Raji (cell line): ENCODE measurements at regions not wholly inside any gene's neighbourhood (a gene's known extent, or its start where the extent isn't known, plus 50 kb on each side); places are given as distances from the start of the nearest gene placed in this dataset.

Experiments
- POLR2A ChIP-seq: IDR thresholded peaks from 2 replicates; pipeline ENCODE4 v1.6.1; 2011; ENCODE audit warnings: low read depth, low read length, control low read depth; ENCODE audit not compliant: insufficient read depth

DNA sequence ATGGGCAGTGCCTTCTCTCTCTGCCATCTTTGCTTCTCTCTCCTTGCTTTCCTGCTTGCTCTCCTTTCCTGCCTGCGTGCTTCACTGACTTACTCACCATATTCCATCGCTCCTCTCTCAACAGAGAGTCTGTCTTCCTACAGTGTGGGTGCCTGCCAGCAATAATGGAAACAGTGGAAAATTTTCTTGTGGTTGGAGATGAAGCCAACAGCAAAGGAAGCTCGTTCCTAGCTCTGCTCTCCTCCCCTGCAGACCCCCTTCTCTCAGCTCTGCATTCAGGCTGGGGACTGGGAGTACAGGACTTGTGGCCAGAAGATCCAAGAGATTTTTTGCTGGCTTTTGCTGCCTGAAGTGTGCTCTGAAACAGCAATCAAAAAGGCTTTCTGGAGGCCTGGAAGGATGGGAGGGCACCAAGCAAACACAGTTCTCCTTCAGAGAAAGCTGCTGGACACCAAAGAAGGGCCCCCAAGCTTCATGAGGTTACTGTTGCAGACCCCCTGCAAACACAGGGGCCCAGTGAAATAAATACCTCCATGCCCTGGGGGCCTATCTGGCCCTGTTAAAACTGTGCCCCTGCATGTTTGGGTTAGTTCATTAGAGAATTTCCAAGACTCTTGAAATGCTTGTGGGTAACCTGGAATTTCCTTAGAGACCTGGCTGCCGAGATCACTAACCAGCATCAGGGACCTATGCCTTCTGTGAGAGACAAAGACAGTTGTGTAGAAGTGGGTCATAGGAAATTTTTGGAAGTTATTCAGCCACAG is 149.9 kb upstream of the RASGRP1 start:
- TF ChIP-seq POLR2A: no peak

DNA sequence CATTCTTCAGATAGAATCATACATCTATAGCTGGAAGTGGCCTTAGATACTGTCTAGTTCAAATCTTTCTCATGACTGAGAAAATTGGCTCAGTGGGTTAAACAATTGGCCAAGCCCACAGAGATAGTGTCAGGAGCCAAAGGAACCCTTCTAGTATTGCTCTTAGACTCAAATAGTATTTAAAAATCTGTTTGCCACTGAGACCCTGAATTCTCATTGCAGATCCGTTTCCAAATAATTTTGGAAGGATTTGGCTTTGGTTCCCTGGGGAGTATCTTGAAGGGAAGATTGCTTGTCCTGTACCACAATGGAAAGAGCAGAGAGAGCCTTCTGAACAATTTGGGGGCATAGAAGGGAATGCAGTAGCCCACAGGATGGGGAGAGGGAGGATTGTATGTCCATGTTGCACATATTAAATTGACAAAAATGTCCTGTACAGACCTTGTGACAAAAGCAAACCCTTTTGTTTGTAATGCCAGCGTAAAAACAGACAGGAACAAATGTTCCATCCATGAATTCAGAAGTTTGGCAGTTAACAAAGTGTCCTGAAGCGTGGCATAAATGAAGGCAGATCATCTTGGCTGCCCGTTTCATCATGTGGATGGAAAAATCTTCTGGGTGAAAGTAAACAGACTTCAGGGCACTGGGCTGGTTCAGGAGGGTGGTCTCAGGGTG is 156.4 kb upstream of the RASGRP1 start:
- no peak for TF ChIP-seq POLR2A

DNA sequence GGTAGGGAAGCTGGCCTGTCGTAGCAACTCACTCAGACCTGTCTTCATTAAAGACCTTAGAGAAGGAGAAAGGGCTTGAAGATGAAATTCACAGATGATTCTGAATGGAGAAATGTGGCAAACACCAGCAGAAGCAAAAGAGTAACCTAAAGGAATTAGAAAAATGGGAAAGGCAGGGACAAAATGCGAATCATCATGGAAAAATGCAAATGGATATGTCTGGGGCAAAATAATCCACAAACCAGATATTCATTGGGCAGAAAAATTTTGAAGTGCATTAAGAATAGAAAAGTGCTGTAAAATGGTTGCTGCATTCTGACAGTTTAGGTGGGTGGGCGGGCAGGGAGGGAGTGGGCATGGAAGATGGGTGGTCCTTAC is 156.9 kb upstream of the RASGRP1 start:
- no peak for TF ChIP-seq POLR2A

DNA sequence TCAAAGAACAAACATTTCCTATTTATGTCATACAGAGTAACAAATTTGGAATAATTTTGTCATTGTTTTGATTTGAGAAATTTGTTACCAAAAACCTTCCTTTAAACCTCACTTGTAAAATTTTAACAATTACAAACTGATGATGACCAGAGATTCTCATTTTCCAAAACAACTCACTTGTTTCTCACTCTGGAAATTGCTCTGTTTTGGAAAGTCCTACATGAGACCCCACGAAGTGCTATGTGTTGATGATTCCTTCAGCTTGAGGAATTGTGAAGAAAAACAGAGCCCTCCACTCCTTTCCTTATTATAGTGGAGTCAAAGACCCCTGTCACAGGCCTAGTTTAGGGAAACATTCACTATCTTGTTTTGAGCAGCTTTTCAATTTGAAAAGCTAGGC is 157.6 kb upstream of the RASGRP1 start:
- no peak for TF ChIP-seq POLR2A

DNA sequence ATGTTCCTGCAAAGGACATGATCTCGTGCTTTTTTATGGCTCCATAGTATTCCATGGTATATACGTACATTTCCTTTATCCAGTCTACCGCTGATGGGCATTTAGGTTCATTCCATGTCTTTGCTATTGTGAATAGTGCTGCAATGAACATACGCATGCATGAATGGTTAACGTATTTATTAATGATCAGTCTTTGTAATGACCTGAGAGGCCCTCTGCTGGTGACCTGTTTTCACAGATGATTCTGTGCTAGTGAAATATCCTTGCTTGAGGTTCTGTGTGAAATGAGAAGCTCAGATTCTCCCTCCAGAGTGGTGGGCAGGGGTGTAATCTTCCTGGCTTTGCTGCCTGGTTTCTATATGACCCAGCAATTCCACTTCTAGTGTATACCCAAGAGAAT is 160.2 kb upstream of the RASGRP1 start:
- TF ChIP-seq POLR2A: no peak

DNA sequence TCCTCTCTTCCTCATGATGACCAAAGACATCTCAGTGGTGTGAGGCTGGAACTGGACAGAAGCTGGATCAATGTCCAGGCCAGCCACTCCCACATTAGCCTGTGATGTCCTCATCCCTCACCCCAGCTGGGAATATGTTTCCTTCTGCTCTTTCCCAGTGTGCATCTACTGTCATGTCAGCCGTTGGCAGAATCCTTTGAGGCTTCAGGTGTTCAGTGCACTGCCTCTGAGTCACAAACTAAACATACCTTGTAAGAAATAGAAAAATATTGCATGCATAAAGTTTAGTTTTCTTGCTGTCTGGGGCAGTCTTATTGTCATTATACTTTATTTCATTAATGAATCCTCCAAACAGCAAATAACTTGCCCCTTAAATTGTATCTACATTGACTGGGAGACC is 161.6 kb upstream of the RASGRP1 start:
- no peak for TF ChIP-seq POLR2A

DNA sequence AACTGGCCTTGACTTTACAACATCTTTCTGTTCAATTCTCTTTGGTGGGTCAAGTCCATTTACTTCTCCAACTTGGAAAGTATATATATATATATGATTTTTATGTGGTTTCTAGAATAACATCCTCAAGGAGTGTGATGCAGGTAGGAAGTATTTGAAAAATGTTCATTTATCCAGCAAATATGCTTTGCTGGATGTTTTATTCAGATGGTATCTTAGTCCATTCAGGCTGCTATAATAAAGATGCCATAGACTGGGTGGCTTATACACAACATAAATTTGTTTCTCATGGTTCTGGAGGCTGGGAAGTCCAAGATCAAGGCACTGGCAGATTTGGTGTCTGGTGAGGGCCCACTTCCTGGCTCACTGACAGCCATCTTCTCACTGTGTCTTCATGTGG is 168.7 kb upstream of the RASGRP1 start:
- TF ChIP-seq POLR2A: no peak

DNA sequence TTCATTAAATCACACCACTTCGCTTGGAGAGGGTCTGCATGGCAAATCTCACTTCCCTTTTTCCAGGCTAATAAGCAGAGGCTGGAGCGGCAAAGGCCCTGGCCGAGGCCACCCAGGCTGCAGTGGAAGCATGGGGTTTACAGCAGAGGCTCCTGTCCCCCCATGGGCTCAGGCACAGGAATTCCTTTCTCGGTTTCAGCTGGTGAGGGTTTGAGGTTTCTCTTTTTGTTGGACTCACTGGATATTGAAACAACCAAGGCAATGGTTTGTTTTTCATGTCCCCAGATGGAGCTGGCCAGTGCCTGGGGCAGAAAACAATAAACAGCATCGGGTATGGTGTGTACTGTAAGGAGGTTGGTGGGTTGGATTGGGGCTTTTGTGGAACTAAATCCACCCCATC is 175.6 kb upstream of the RASGRP1 start:
- no peak for TF ChIP-seq POLR2A

DNA sequence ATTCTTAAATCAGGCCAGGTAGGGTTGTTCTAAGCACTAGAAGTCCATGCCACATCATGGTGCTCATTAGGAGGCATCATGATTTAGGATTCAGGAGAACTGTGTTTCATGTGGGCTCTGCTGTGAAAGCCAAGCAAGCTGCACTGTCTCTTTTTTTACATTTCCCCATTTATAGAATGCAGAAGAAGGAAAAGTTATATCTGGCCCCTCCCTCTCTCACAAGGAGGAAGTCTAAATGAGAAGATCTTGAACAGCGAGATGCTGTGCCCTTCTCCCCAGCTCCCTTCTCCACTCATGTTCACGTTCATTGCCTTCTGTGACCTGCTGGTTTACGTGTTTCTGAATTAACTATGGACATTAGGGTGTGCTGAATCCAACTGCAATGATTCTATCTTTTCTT is 178.5 kb upstream of the RASGRP1 start:
- no peak for TF ChIP-seq POLR2A

DNA sequence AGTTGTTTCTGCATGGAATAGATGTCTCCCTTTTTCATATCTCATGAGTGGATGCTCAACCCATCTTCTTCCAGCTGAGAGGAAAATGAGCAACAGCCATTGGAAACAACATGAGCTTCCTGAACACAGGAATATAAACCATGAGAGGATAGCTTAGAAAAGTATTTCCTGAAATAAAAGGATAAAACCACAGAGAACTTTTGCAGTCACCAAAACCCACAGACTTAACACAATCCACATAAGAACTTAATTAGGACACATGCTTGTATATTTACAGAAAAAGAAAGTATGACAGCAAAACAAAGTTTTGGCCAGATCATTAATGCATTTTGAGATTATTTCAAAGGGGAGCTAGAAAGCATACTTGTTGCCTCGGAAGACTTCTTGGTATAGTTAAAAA is 180.5 kb upstream of the RASGRP1 start:
- TF ChIP-seq POLR2A: no peak

DNA sequence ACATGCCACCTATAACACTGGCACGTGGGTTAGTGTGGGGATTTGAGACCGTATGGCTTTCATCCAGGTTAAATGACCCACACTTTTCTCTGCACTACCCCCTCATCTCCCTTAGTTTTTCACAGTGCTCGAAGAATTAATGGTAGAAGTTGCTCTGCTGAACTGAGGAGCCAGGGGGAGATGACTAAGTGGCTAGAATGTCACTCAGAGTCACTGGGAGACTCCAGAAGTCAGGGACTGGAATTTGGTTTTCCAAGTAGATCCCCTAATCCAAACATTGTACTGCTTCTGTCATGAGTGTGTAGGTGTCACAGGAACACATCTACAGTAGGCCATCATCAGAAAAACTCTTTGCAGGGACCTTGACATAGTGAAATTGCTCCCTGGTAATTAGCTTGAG is 181.0 kb upstream of the RASGRP1 start:
- no peak for TF ChIP-seq POLR2A

DNA sequence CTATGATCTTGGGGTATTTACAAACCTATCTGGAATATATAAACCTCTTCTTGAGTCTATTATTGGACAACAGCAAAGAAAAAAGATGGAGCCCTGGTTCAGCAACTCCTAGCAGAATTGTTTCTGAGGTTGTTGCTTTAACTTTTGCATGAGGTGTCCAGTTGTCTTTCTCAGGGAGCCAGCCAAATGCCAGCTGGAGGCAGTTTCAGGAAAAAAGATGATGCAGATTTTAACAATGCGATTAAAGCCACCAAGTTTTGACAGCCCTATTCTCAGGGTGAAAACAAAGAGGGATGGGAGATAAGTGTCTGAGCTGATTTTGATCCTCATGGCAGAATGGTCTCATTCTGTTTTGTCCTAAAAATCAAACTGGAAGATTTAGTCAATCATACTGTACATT is 181.6 kb upstream of the RASGRP1 start:
- TF ChIP-seq POLR2A: no peak

DNA sequence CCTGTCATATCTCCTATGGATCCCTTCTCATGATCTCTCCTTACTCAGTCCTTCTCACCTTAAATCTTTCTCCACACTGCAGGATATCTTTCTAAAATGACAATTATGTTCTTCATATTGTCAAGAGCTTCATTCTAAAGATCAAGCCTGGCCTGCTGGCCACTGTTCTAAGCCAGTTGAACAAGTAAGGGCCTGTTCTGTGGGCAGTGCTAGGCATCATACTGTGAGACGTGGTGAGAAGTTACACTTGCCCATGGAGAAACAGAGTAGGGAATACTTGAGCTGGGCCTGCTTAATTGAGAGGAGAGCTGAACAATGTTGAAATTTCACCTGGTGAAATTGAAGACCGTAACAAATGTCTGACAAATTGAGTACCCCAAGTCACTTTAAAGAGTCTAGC is 184.1 kb upstream of the RASGRP1 start:
- no peak for TF ChIP-seq POLR2A

DNA sequence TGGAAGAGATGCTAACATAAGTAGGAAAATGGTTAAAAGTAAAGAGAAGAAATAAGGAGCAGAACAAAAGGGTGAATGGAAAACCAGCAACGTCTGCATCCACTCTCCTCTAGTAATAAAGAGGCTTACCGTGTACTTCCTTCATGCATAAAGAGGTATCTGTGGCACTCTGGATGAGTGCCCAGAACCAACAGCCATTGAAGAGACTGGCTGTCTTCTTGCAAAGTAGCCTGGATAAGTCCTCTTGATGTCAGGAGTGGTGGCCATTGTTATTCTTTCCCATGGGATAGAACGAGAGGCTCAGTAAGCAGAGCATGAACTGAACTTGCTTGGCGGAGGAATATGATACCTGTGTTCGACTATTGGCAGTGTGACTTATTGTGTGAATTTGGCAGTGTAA is 186.2 kb upstream of the RASGRP1 start:
- TF ChIP-seq POLR2A: no peak

DNA sequence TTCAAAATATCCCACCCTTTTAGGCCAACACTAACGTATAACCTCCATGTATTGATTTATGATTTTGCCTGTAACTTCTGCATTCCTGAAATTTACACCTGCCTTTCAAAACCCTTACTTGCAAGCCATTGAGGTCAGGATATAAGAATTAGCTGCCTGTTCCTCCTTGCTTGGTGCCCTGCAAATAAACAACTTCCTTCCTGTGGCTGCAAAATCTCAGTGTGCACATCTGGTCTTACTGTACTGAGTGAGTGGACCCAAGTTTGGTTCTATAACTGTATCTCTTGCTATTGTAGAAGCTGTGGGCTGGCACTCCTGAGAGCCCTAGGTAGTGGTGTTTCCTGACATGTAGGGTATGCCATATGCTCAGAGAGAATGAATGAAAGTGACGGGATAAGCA is 191.1 kb upstream of the RASGRP1 start:
- no peak for TF ChIP-seq POLR2A

DNA sequence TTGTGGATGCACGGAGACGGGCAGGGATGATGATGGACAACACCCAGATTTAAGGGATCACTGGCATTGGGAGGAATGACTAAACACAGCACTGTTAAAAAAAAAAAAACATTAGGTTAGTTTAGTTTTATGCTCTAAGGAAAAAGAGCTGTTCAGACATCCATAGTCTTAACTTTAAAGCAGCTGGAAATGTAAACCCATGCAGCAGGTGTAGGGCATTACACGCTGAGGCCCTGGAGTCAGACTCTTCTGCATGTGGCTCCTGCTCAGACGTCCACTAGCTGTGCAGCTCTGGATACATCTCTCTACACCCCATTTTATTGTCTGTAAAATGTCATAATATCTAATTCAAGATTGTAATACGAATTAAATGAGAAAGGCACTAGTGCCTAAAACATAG is 191.8 kb upstream of the RASGRP1 start:
- no peak for TF ChIP-seq POLR2A

DNA sequence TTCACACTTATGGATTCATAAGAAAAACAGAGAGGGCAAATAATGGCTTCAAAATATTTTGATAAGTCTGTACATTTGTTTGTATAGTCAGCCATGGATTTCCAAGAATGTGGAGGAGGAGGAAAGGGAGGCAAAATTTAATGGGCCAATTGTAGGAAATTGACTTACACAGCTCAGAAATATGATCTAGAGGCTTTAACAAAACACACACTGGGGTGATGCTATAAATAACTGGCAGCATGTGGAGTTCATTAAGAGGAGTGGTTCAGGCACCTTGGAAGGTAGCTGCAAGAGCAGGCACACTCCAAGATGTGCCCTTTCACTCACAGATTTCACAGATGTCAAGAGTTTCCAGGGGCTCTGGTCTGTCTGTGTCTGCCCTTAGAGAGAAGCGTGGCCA is 193.4 kb upstream of the RASGRP1 start:
- TF ChIP-seq POLR2A: no peak
